DOHH2 (cell line): ENCODE measurements at regions not wholly inside any gene's neighbourhood (a gene's known extent, or its start where the extent isn't known, plus 50 kb on each side); places are given as distances from the start of the nearest gene placed in this dataset.

ENCODE experiments used
- EZH2phosphoT487 ChIP-seq: fragments of 200-600 bp; sonication (generic); IDR thresholded peaks from 2 replicates; pipeline ENCODE4 v1.6.1; 2017; ENCODE audit warnings: borderline replicate concordance, mild to moderate bottlenecking, antibody characterized with exemption, low read length, moderate library complexity, mixed read lengths
- TF ChIP-seq, protein P1 (sequence below): fragments of 200-600 bp; sonication (generic); IDR thresholded peaks from one replicate; pipeline ENCODE4 v1.5.1; 2014; ENCODE audit warnings: antibody characterized with exemption, mild to moderate bottlenecking, low read depth, low read length; ENCODE audit not compliant: poor library complexity, severe bottlenecking

DNA sequence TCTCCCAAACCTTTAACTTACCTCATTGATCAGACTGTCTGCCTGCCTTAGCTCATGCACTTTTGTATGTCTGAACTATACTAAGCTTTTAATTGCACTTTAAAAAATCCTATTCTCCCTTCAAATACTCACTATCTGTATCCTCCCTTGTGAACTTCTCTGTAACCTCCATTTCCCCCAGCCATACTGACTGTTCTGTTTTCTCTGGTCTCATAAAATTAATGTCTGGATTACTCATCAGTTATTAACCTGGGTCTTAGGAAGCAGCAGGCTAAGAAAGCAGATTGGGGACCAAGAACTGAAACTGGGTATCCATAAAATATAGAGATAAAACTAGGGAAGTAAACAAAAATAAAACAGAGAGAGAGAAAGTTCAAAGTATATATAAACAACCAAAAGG lies 469.3 kb upstream of the MAN1A1 start:
- TF ChIP-seq, protein P1, sequence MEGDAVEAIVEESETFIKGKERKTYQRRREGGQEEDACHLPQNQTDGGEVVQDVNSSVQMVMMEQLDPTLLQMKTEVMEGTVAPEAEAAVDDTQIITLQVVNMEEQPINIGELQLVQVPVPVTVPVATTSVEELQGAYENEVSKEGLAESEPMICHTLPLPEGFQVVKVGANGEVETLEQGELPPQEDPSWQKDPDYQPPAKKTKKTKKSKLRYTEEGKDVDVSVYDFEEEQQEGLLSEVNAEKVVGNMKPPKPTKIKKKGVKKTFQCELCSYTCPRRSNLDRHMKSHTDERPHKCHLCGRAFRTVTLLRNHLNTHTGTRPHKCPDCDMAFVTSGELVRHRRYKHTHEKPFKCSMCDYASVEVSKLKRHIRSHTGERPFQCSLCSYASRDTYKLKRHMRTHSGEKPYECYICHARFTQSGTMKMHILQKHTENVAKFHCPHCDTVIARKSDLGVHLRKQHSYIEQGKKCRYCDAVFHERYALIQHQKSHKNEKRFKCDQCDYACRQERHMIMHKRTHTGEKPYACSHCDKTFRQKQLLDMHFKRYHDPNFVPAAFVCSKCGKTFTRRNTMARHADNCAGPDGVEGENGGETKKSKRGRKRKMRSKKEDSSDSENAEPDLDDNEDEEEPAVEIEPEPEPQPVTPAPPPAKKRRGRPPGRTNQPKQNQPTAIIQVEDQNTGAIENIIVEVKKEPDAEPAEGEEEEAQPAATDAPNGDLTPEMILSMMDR, result no peak
- no peak for TF ChIP-seq EZH2phosphoT487
